ENCODE measurements at regions not wholly inside any gene's neighbourhood (a gene's known extent, or its start where the extent isn't known, plus 50 kb on each side); places are given as distances from the start of the nearest gene placed in this dataset.

GRCh38 chr22:48714231-48714630, 1113.4 kb downstream of the BRD1 start:
- ATAC-seq: no peak

More at GRCh38 chr22:48714231-48714630, 1113.4 kb downstream of the BRD1 start:
- H4K20me1 ChIP-seq (ENCODE audit: insufficient read depth): no peaks in the 10 kb centered on the region
- ChIA-PET CTCF (no interaction called here), RAD21 (ENCODE audit: low non-redundant PET in 1 of 2, low total read pairs in 2 of 2, uncharacterized antibody in 2 of 2, unreplicated experiment in 2 of 2) (no interaction called here), POLR2A (no interaction called here)
- no peak overlapping the region for H3K9ac ChIP-seq (ENCODE audit: low read length)
- no peaks in the 10 kb centered on the region; a peak in 1 of 4 replicates for H3K9me3 ChIP-seq (ENCODE audit: control insufficient read depth in 1 of 2, insufficient read depth in 1 of 2, low read depth in 1 of 2, low read length in 2 of 2)
- H3K36me3 ChIP-seq (ENCODE audit: control insufficient read depth in 1 of 2, insufficient read depth in 2 of 2, low read length in 2 of 2): no peaks in the 10 kb centered on the region
- DNase-seq (ENCODE audit: low read depth, low spot score): no peak
- H3K4me2 ChIP-seq (ENCODE audit: low read length): no peak overlapping the region
- H3K4me3 ChIP-seq (replicated peaks in 1 of 2; ENCODE audit: low read depth in 1 of 2, low read length in 2 of 2): no peak overlapping the region
- no peak overlapping the region for H3K27ac ChIP-seq (ENCODE audit: low read depth, low read length)
- no peaks in the 10 kb centered on the region for H3K9me2 ChIP-seq (ENCODE audit: insufficient read depth)
- H3K4me1 ChIP-seq (ENCODE audit: control insufficient read depth in 1 of 2, insufficient read depth in 2 of 2, low read length in 2 of 2): no peaks in the 10 kb centered on the region
- no peak for TF ChIP-seq ZNF274 (IDR thresholded peaks at IDR 0.05; ENCODE audit: low read depth, low read length)
- no peak for TF ChIP-seq EZH2 (IDR thresholded peaks at IDR 0.05)
- TF ChIP-seq SP1 (IDR thresholded peaks at IDR 0.05; ENCODE audit: low read depth): no peak
- no peak for TF ChIP-seq RAD21 (IDR thresholded peaks at IDR 0.05; ENCODE audit: low read depth)
- no peak for TF ChIP-seq ZBTB33 (IDR thresholded peaks at IDR 0.05; ENCODE audit: extremely low read depth, insufficient replicate concordance, low read length)
- no peak for TF ChIP-seq CBX3 (IDR thresholded peaks at IDR 0.05; ENCODE audit: low read depth)
- no peak for TF ChIP-seq CTCF (IDR thresholded peaks at IDR 0.05 in 2 of 3, conservative IDR thresholded peaks at IDR 0.05 in 1 of 3; ENCODE audit: borderline replicate concordance in 1 of 3, insufficient read depth in 1 of 3, low read depth in 2 of 3, low read length in 2 of 3)
- no peaks in the 10 kb centered on the region for H3K79me2 ChIP-seq (ENCODE audit: insufficient read depth, low read length)
- no TSS peak for BruUV-seq (replicated peaks)
- no peaks in the 10 kb centered on the region for H3K27me3 ChIP-seq (ENCODE audit: insufficient read depth, low read length)
- intact Hi-C loops (cut with micrococcal nuclease): no loop called here
- no peak overlapping the region for H2AFZ ChIP-seq (ENCODE audit: low read depth, low read length, poor library complexity, severe bottlenecking)
